BE2C (cell line): ENCODE measurements at regions not wholly inside any gene's neighbourhood (a gene's known extent, or its start where the extent isn't known, plus 50 kb on each side); places are given as distances from the start of the nearest gene placed in this dataset.

ENCODE experiments used
- DNase-seq: peaks from one replicate; pipeline ENCODE4 v3.0.0-alpha.2; 2020
- H3K27me3 ChIP-seq: fragments of 250-450 bp; sonication (Bioruptor Pico); 2 replicates; pipeline ENCODE4 v1.5.1; 2020; ENCODE audit warnings: mild to moderate bottlenecking
- H3K36me3 ChIP-seq: fragments of 250-450 bp; sonication (Bioruptor Pico); 2 replicates; pipeline ENCODE4 v1.5.1; 2020; ENCODE audit warnings: mild to moderate bottlenecking
- H3K4me1 ChIP-seq: fragments of 250-450 bp; sonication (Bioruptor Pico); 2 replicates; pipeline ENCODE4 v1.5.1; 2020
- H3K4me3 ChIP-seq: 2 replicates; pipeline ENCODE4 v1.5.1; 2011; ENCODE audit warnings: low read depth, low read length
- H3K9me3 ChIP-seq: fragments of 250-450 bp; sonication (Bioruptor Pico); 2 replicates; pipeline ENCODE4 v1.5.1; 2020
- CTCF ChIP-seq: IDR thresholded peaks from 2 replicates; pipeline ENCODE4 v1.5.1; 2012; ENCODE audit warnings: mild to moderate bottlenecking, low read depth, low read length

GRCh38 chr1:187300081-187300480 lies 471.3 kb downstream of the PLA2G4A start:
- no peaks in the 10 kb centered on the region for H3K9me3 ChIP-seq
- H3K36me3 ChIP-seq, result no peaks in the 10 kb centered on the region
- no peak for DNase-seq
- no peak for TF ChIP-seq CTCF
- H3K4me1 ChIP-seq, result peaks cover 6% of the 10 kb centered on the region
- no peaks in the 10 kb centered on the region for H3K27me3 ChIP-seq
- no peak overlapping the region for H3K4me3 ChIP-seq

GRCh38 chr1:187306710-187307415 lies 478.1 kb downstream of the PLA2G4A start:
- no peaks in the 10 kb centered on the region for H3K27me3 ChIP-seq
- no peaks in the 10 kb centered on the region for H3K36me3 ChIP-seq
- H3K4me1 ChIP-seq, result no peaks in the 10 kb centered on the region
- no peak overlapping the region for H3K4me3 ChIP-seq
- DNase-seq, result no peak
- TF ChIP-seq CTCF, result no peak
- no peaks in the 10 kb centered on the region for H3K9me3 ChIP-seq

GRCh38 chr1:187310038-187310631 lies 481.4 kb downstream of the PLA2G4A start:
- no peak for TF ChIP-seq CTCF
- DNase-seq, result no peak
- Histone ChIP-seq H3K36me3 (no peaks in the 10 kb centered on the region), H3K9me3 (no peaks in the 10 kb centered on the region), H3K4me1 (no peaks in the 10 kb centered on the region), H3K27me3 (no peaks in the 10 kb centered on the region), H3K4me3 (no peak overlapping the region)

DNA sequence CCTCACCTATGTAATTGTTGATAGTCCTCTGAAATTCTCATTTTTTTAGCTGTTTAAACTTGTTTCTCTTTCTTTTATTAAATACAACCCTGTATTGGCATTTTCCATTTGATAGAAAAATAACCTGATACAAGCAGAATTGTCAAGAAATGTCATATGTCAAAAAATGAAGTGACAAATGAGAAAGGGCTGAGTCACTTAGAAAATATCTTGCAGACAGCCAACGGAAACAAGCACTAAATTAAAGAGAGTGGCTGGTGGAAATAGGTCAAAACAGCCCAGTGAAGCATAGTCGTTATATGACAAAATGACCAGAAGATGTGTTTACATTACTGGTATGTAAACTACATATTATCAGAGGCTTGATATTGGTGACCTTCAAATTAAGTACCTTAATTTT lies 484.4 kb downstream of the PLA2G4A start:
- DNase-seq, result no peak
- H3K4me1 ChIP-seq, result 0 out of 2 replicates have a peak, but pooled peaks cover 3% of the 10 kb centered on the region
- no peaks in the 10 kb centered on the region for H3K36me3 ChIP-seq
- no peaks in the 10 kb centered on the region for H3K27me3 ChIP-seq
- no peak overlapping the region for H3K4me3 ChIP-seq
- no peak for TF ChIP-seq CTCF
- no peaks in the 10 kb centered on the region for H3K9me3 ChIP-seq

DNA sequence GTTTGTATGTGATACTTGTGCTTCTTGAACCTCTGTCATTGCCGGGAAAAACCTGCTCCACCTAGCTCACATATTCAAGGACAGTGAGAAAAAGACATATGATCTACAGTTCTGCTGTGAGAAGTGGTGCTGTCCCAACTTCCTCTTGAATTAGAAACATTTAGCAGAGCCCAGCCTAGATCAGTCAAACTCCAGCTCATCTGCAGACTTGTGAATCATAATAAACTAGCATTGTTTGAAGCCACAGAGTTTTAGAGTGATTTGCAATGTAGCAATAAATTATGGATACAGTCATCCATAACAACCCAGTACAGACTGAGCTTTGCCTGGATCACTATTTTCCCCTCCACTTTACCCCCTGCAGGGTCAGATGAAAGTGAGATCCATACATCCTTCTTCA lies 497.8 kb downstream of the PLA2G4A start:
- no peaks in the 10 kb centered on the region for H3K27me3 ChIP-seq
- no peaks in the 10 kb centered on the region for H3K36me3 ChIP-seq
- no peaks in the 10 kb centered on the region for H3K9me3 ChIP-seq
- H3K4me1 ChIP-seq, result no peaks in the 10 kb centered on the region
- no peak overlapping the region for H3K4me3 ChIP-seq
- DNase-seq, result no peak
- no peak for TF ChIP-seq CTCF

- Histone ChIP-seq H3K36me3 (no peaks in the 10 kb centered on the region), H3K4me3 (peak overlapping the region; percentile 31), H3K4me1 (no peaks in the 10 kb centered on the region; the same call in none of the 2 replicates), H3K9me3 (no peaks in the 10 kb centered on the region), H3K27me3 (no peaks in the 10 kb centered on the region)
- TF ChIP-seq CTCF, result no peak
- DNase-seq, result peak; percentile 53
These were observed 507.9 kb downstream of the PLA2G4A start for GRCh38 chr1:187336441-187337168.
